Neural crest cell (in vitro differentiated cells): ENCODE measurements at regions not wholly inside any gene's neighbourhood (a gene's known extent, or its start where the extent isn't known, plus 50 kb on each side); places are given as distances from the start of the nearest gene placed in this dataset.

Experiments used
- DNase-seq: peaks from one replicate; pipeline ENCODE4 v3.0.0; 2021; ENCODE audit warnings: low read depth, mixed read lengths, low spot score
- H3K27ac Mint-ChIP-seq: one replicate; pipeline ENCODE4 v1.8.0; 2021; ENCODE audit warnings: mild to moderate bottlenecking, mixed read lengths; ENCODE audit not compliant: unreplicated experiment
- H3K27me3 Mint-ChIP-seq: 2 replicates; pipeline ENCODE4 v1.8.0; 2021; ENCODE audit warnings: low read depth, mild to moderate bottlenecking, mixed read lengths
- H3K36me3 Mint-ChIP-seq: 2 replicates; pipeline ENCODE4 v1.8.0; 2021; ENCODE audit warnings: low read depth, mild to moderate bottlenecking, mixed read lengths
- H3K4me1 Mint-ChIP-seq: 2 replicates; pipeline ENCODE4 v1.8.0; 2021; ENCODE audit warnings: mixed read lengths
- H3K4me3 Mint-ChIP-seq: one replicate; pipeline ENCODE4 v1.8.0; 2021; ENCODE audit warnings: mild to moderate bottlenecking, mixed read lengths
- H3K9me3 Mint-ChIP-seq: 2 replicates; pipeline ENCODE4 v1.8.0; 2021; ENCODE audit warnings: mixed read lengths
- TF ChIP-seq, protein P1 (sequence below): fragments of 200-600 bp; sonication (generic); conservative IDR thresholded peaks from 2 replicates; pipeline ENCODE4 v1.5.0; 2021; ENCODE audit warnings: antibody characterized with exemption, mild to moderate bottlenecking

DNA sequence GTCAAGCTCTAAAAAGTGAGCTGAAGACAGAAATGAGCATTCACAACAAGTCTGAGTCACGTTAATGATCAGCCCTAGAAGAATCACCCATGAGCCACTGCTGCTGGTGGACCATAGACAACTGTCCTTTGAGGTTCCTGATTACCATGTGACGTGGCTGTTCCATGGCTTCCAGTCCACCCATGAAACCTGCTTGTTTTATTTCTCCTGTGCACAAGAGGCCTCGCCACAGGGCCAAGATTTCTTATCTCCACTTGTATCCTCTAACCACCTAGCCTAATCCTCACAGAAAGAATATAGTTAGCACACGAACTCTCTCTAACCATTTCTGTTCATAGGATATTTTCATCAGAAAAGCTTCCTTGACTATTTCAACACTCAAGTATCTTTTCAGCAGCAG is 242.7 kb downstream of the MREG start:
- Mint-ChIP-seq H3K27ac (no peak overlapping the region), H3K4me3 (no peak overlapping the region), H3K4me1 (peaks cover 42% of the 10 kb centered on the region), H3K9me3 (no peaks in the 10 kb centered on the region), H3K27me3 (no peaks in the 10 kb centered on the region), H3K36me3 (no peaks in the 10 kb centered on the region)
- DNase-seq: no peak
- TF ChIP-seq, protein P1, sequence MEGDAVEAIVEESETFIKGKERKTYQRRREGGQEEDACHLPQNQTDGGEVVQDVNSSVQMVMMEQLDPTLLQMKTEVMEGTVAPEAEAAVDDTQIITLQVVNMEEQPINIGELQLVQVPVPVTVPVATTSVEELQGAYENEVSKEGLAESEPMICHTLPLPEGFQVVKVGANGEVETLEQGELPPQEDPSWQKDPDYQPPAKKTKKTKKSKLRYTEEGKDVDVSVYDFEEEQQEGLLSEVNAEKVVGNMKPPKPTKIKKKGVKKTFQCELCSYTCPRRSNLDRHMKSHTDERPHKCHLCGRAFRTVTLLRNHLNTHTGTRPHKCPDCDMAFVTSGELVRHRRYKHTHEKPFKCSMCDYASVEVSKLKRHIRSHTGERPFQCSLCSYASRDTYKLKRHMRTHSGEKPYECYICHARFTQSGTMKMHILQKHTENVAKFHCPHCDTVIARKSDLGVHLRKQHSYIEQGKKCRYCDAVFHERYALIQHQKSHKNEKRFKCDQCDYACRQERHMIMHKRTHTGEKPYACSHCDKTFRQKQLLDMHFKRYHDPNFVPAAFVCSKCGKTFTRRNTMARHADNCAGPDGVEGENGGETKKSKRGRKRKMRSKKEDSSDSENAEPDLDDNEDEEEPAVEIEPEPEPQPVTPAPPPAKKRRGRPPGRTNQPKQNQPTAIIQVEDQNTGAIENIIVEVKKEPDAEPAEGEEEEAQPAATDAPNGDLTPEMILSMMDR: no peak

DNA sequence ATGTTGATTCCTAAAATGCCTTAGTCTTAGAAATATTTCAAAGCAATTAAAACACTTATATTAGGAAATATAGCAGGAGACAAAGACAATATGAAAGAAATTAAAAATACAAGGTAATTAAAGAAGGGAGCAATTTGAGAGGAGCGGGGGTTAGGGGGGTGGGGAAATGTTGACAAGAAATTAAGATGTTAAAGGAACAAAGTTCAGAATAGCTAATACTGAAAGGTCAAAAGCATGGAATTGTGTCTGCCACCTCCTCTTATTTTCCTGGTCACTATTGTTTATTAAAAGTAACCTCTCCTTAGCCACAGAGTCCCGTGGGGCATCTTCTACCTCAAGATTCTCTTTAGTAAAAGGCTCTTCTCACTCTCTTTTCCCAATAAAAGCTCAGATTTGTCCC is 244.1 kb downstream of the MREG start:
- H3K9me3 Mint-ChIP-seq: no peaks in the 10 kb centered on the region
- H3K4me1 Mint-ChIP-seq: peaks cover 42% of the 10 kb centered on the region
- H3K36me3 Mint-ChIP-seq: no peaks in the 10 kb centered on the region
- TF ChIP-seq, protein P1: no peak
- no peak overlapping the region for H3K27ac Mint-ChIP-seq
- DNase-seq: no peak
- no peaks in the 10 kb centered on the region for H3K27me3 Mint-ChIP-seq
- H3K4me3 Mint-ChIP-seq: no peak overlapping the region

DNA sequence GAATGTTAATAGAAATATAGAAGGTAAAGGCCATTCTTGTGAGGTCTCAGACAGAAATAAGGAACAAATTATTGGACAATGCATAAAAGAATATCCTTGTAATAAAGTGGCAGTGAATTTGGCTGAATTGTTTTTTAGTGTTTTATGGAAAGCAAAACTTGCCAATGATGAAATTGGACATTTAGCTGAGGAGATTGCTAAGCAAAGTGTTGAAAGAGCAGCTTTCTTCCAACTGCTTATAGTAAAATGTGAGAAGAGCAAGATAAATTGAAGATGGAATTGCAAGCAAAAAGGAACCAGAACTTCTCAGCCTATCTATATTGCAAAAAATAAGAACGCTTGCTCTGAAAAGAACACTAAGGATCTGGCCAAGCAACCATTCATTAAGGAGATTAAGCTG is 245.7 kb downstream of the MREG start:
- peaks cover 26% of the 10 kb centered on the region for H3K4me1 Mint-ChIP-seq
- DNase-seq: no peak
- TF ChIP-seq, protein P1: no peak
- H3K27me3 Mint-ChIP-seq: no peaks in the 10 kb centered on the region
- no peak overlapping the region for H3K27ac Mint-ChIP-seq
- no peaks in the 10 kb centered on the region for H3K36me3 Mint-ChIP-seq
- no peaks in the 10 kb centered on the region for H3K9me3 Mint-ChIP-seq
- no peak overlapping the region for H3K4me3 Mint-ChIP-seq

DNA sequence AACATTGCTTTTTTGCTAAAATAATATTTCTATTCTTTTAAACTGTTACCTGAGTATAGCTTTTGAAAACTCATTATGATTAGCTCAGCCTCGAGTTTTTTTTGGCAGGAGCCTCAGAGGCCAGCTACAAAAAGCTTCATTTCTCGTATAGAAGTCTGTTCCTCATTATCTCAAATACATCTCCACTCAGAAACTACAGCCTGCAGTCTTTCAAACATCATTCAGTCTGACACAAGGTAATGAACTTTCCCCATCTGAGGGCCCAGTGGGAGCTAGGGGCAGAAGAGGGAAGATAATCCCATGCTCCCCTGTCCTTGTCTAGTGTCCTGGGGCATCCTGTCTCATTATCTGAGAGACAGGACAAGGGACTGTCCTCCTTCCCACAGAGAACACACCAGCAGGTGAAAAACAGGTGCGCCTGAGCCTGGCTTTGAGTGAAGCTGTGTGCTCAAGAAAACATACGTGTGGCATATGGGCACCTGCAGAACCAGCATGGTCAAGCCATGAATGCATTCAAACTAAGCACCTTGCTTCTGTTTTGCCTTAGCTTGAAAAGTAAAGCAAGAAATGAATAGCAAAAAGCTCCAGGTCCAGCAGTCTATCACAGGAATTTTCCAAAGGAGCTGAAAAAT is 247.5 kb downstream of the MREG start:
- H3K36me3 Mint-ChIP-seq: no peaks in the 10 kb centered on the region
- peaks cover 8% of the 10 kb centered on the region for H3K4me1 Mint-ChIP-seq
- H3K27me3 Mint-ChIP-seq: no peaks in the 10 kb centered on the region
- peaks cover 5% of the 10 kb centered on the region for H3K9me3 Mint-ChIP-seq
- TF ChIP-seq, protein P1: no peak
- H3K27ac Mint-ChIP-seq: no peak overlapping the region
- H3K4me3 Mint-ChIP-seq: no peak overlapping the region
- DNase-seq: no peak

DNA sequence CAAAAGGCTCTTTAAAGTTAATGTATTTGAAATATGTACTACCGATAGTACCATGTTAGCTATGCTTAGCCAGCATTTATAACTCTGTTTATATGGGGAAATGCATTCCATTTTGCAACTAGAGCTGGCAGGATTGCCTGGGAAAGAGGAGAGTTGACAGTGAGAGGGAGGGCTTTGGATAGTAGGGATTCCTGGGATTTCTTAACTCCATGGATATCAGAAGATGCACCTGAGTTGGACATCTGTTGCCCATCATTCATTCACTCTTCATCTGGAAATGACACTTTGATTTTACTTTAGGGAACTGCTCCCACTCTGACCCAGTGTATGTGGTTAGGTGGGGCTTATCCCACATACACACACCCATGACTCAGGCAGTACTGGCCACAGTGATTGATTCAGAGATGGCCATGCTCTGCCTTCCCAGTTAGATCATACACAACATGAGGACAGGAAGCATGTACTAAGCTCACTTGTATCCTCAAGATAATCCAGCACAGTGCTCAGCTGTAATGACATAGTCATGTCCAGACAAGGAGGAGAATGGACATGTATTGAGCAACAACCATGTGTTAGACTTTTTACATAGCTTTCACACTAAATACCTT is 248.8 kb downstream of the MREG start:
- H3K4me3 Mint-ChIP-seq: no peak overlapping the region
- peaks cover 5% of the 10 kb centered on the region for H3K9me3 Mint-ChIP-seq

More for the DNA sequence above, 248.8 kb downstream of the MREG start:
- H3K4me1 Mint-ChIP-seq: peaks cover 2% of the 10 kb centered on the region
- TF ChIP-seq, protein P1: no peak
- H3K27me3 Mint-ChIP-seq: no peaks in the 10 kb centered on the region
- no peaks in the 10 kb centered on the region for H3K36me3 Mint-ChIP-seq
- no peak for DNase-seq
- no peak overlapping the region for H3K27ac Mint-ChIP-seq
